HG03108 (cell line): ENCODE measurements at regions not wholly inside any gene's neighbourhood (a gene's known extent, or its start where the extent isn't known, plus 50 kb on each side); places are given as distances from the start of the nearest gene placed in this dataset.

Experiments
- ATAC-seq: cut with Tn5 transposase; IDR thresholded peaks from one replicate; pipeline ENCODE4 v1.9.1; 2021; ENCODE audit warnings: moderate library complexity; ENCODE audit not compliant: unreplicated experiment

GRCh38 chr6:163834226-163834970, 419.9 kb downstream of the QKI start:
- ATAC-seq = no peak

GRCh38 chr6:163831736-163832135, 417.2 kb downstream of the QKI start:
- ATAC-seq = no peak

- no peak for ATAC-seq
Measured at GRCh38 chr6:163830641-163831040, 416.1 kb downstream of the QKI start.

- no peak for ATAC-seq
Measured at GRCh38 chr6:163828038-163828795, 413.7 kb downstream of the QKI start.

GRCh38 chr6:163827143-163827542, 412.6 kb downstream of the QKI start:
- no peak for ATAC-seq

- ATAC-seq = no peak
Measured at GRCh38 chr6:163826629-163827028, 412.1 kb downstream of the QKI start.

GRCh38 chr6:163825033-163825432, 410.5 kb downstream of the QKI start:
- no peak for ATAC-seq

- ATAC-seq = no peak
Measured at GRCh38 chr6:163823577-163823976, 409.1 kb downstream of the QKI start.

GRCh38 chr6:163820745-163821458, 406.4 kb downstream of the QKI start:
- ATAC-seq = no peak

GRCh38 chr6:163820171-163820570, 405.7 kb downstream of the QKI start:
- ATAC-seq = no peak

- ATAC-seq = no peak
Measured at GRCh38 chr6:163818719-163819118, 404.2 kb downstream of the QKI start.

- ATAC-seq = no peak
Measured at GRCh38 chr6:163816441-163816840, 401.9 kb downstream of the QKI start.

- ATAC-seq = no peak
Measured at GRCh38 chr6:163815796-163816195, 401.3 kb downstream of the QKI start.

- ATAC-seq = no peak
Measured at GRCh38 chr6:163814494-163815364, 400.2 kb downstream of the QKI start.

- no peak for ATAC-seq
Measured at GRCh38 chr6:163813979-163814493, 399.5 kb downstream of the QKI start.

GRCh38 chr6:163811317-163811716, 396.8 kb downstream of the QKI start:
- no peak for ATAC-seq

- no peak for ATAC-seq
Measured at GRCh38 chr6:163809364-163809763, 394.8 kb downstream of the QKI start.

- no peak for ATAC-seq
Measured at GRCh38 chr6:163808871-163809270, 394.4 kb downstream of the QKI start.

GRCh38 chr6:163808231-163808630, 393.7 kb downstream of the QKI start:
- no peak for ATAC-seq

- ATAC-seq = no peak
Measured at GRCh38 chr6:163806755-163807499, 392.4 kb downstream of the QKI start.
